Activated CD8-positive, alpha-beta T cell treated with anti-CD3 and anti-CD28 coated beads, Interleukin-2, amount 10 ng/mL, durations not matched to agents 7 days and 5 days (primary cell): ENCODE measurements at regions not wholly inside any gene's neighbourhood (a gene's known extent, or its start where the extent isn't known, plus 50 kb on each side); places are given as distances from the start of the nearest gene placed in this dataset.

Source experiments
- ATAC-seq: fragments of 150-1000 bp; cut with Tn5 transposase; one replicate; pipeline ENCODE4 v1.10.0; 2021; ENCODE audit warnings: moderate library complexity
- CTCF ChIA-PET: fragments of 350-600 bp; sonication (Branson Sonifier 250); formaldehyde crosslinking; loops from one replicate; lab custom pipeline; 2021; ENCODE audit warnings: antibody characterized with exemption; lab: Charles Lee
- POLR2A ChIA-PET: fragments of 350-600 bp; sonication (Branson Sonifier 250); formaldehyde crosslinking; loops from one replicate; lab custom pipeline; 2021; ENCODE audit warnings: antibody characterized with exemption; lab: Charles Lee
- DNase-seq: peaks from one replicate; pipeline ENCODE4 v3.0.0-alpha.2; 2020
- H3K27ac Mint-ChIP-seq: one replicate; pipeline ENCODE4 v1.8.0; 2021; ENCODE audit warnings: mild to moderate bottlenecking, mixed read lengths
- H3K27me3 Mint-ChIP-seq: one replicate; pipeline ENCODE4 v1.8.0; 2021; ENCODE audit warnings: low read depth, mixed read lengths
- H3K36me3 Mint-ChIP-seq: one replicate; pipeline ENCODE4 v1.8.0; 2021; ENCODE audit warnings: low read depth, mixed read lengths
- H3K4me1 Mint-ChIP-seq: one replicate; pipeline ENCODE4 v1.8.0; 2021; ENCODE audit warnings: low read depth, mixed read lengths
- H3K4me3 Mint-ChIP-seq: one replicate; pipeline ENCODE4 v1.8.0; 2021; ENCODE audit warnings: mild to moderate bottlenecking, mixed read lengths
- H3K9me3 Mint-ChIP-seq: one replicate; pipeline ENCODE4 v1.8.0; 2022; ENCODE audit warnings: mixed read lengths; ENCODE audit not compliant: insufficient read depth

GRCh38 chr4:20356565-20356964 is 104.9 kb downstream of the SLIT2 start:
- Mint-ChIP-seq H3K4me3 (no peak overlapping the region), H3K9me3 (no peaks in the 10 kb centered on the region)
- ATAC-seq = no peak

DNA sequence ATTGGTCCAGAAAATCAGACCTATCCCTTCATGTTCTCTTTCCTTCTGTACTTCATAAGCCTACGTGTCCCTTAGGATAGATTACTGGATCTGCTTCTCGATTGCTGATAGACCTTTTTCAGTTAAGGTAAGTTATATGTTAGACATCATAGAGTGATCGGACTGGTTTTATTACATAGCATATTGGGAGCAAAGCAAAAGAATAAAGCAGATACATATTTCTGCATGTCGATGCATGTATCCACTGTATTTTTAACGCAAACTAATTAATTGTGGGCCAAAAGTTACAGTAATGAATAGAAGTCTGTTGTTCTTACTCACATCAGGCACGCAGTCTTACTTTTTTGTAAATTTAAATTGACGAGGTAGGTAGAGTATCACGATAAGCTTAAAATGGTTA is 106.4 kb downstream of the SLIT2 start:
- no peaks in the 10 kb centered on the region for H3K4me1 Mint-ChIP-seq

More at GRCh38 chr4:20356565-20356964, 104.9 kb downstream of the SLIT2 start:
- no peak for DNase-seq
- ChIA-PET POLR2A (no interaction called here), CTCF (no interaction called here)
- no peak overlapping the region for H3K27ac Mint-ChIP-seq
- no peaks in the 10 kb centered on the region for H3K36me3 Mint-ChIP-seq
- H3K4me1 Mint-ChIP-seq = no peaks in the 10 kb centered on the region
- no peaks in the 10 kb centered on the region for H3K27me3 Mint-ChIP-seq

DNA sequence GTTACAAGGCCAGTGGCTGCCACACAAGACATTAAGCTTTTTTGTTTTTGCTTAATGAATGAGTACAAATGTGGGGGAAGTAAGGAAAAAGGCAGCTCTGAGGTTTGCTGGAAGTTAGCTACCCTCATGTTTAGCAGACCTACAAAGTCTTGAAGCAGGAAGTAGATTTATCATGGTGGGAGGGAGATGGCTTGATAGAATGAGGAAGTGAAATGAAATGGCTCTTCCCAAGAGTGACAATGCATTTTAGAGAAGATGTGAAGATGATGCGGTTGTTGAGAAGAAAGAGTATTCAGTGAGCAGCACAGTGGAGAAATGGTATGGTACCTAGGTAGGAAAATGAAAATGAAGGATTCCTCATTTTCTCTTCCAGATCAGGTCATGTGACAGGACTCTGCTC is 108.0 kb downstream of the SLIT2 start:
- Mint-ChIP-seq H3K36me3 (no peaks in the 10 kb centered on the region), H3K4me1 (no peaks in the 10 kb centered on the region), H3K4me3 (no peak overlapping the region), H3K9me3 (no peaks in the 10 kb centered on the region), H3K27ac (no peak overlapping the region), H3K27me3 (no peaks in the 10 kb centered on the region)
- POLR2A ChIA-PET = no interaction called here
- no peak for ATAC-seq
- CTCF ChIA-PET = no interaction called here
- no peak for DNase-seq

More for the DNA sequence above, 106.4 kb downstream of the SLIT2 start:
- Mint-ChIP-seq H3K36me3 (no peaks in the 10 kb centered on the region), H3K4me3 (no peak overlapping the region), H3K9me3 (no peaks in the 10 kb centered on the region), H3K27me3 (no peaks in the 10 kb centered on the region), H3K27ac (no peak overlapping the region)
- ATAC-seq = no peak
- no peak for DNase-seq
- CTCF ChIA-PET = no interaction called here
- POLR2A ChIA-PET = no interaction called here

- ChIA-PET POLR2A (no interaction called here), CTCF (no interaction called here)
- no peaks in the 10 kb centered on the region for H3K9me3 Mint-ChIP-seq
- H3K27me3 Mint-ChIP-seq = no peaks in the 10 kb centered on the region
- H3K4me1 Mint-ChIP-seq = no peaks in the 10 kb centered on the region
- no peaks in the 10 kb centered on the region for H3K36me3 Mint-ChIP-seq
- DNase-seq (no peak), ATAC-seq (no peak)
- no peak overlapping the region for H3K4me3 Mint-ChIP-seq
- no peak overlapping the region for H3K27ac Mint-ChIP-seq
These were observed 110.4 kb downstream of the SLIT2 start for GRCh38 chr4:20362148-20362547.

DNA sequence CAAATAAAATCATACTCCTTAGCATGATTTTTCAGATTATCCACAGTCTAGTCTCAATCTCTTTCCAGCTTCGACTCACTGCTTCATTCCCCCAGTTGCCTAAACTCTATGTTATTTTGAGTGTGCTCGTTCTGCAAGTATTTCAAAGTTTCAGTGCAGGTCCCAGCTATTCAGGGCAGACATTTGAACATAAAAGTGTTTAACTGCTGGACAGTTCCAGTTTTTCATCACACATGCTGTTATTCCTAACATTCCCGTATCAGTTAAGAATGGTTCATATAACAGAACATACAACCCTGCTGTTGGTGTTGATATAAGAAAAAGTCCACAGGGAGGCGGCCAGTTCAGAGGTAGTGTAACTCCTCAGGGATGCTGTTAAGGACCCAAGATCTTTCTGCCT is 113.3 kb downstream of the SLIT2 start:
- ChIA-PET POLR2A (no interaction called here), CTCF (no interaction called here)
- H3K9me3 Mint-ChIP-seq = no peaks in the 10 kb centered on the region
- H3K4me1 Mint-ChIP-seq = no peaks in the 10 kb centered on the region
- no peaks in the 10 kb centered on the region for H3K27me3 Mint-ChIP-seq
- DNase-seq (no peak), ATAC-seq (no peak)
- no peak overlapping the region for H3K4me3 Mint-ChIP-seq
- H3K27ac Mint-ChIP-seq = no peak overlapping the region
- no peaks in the 10 kb centered on the region for H3K36me3 Mint-ChIP-seq

DNA sequence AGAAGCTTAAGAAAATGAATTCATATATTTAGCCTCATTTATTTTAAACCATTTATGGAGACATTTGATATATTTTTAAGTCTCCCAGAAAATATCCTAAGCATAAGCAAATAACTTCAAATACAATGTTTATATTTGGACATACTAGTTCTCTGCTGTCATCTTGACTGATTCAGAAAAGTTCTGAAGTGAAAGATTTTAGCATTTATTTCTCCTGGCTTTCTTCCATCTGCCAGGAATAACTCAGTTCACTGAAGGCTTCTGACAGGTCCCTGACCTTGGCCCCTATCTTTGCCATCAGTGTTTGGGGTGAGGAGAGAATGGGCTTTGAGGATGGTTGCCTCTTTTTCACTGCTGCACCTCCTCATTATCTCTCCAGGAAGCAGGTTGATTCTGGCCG is 115.7 kb downstream of the SLIT2 start:
- no peak overlapping the region for H3K27ac Mint-ChIP-seq
- no peak for ATAC-seq
- no peak for DNase-seq
- no peaks in the 10 kb centered on the region for H3K36me3 Mint-ChIP-seq
- H3K9me3 Mint-ChIP-seq = no peaks in the 10 kb centered on the region
- H3K4me3 Mint-ChIP-seq = no peak overlapping the region
- POLR2A ChIA-PET = no interaction called here
- H3K27me3 Mint-ChIP-seq = no peaks in the 10 kb centered on the region
- H3K4me1 Mint-ChIP-seq = no peaks in the 10 kb centered on the region
- CTCF ChIA-PET = no interaction called here

DNA sequence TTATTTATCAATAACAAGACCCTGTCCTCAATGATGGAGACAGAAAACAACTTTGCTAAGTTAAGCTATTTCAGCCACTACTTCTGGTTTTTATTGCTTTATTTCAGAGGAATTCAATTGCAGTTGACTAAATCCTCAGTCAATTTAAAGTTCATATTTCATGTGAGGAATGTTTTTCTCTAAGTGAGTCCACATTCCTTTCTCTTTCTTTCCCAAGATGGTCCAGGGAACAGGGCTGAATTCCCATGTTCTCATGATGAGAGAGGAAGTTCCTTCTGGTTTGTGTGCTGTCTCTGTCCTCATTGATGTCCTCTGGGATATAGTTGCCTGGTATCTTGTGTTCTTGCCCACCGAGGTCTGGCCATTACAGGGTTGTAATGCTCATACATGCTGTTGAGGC is 117.2 kb downstream of the SLIT2 start:
- Mint-ChIP-seq H3K4me1 (no peaks in the 10 kb centered on the region), H3K9me3 (no peaks in the 10 kb centered on the region), H3K4me3 (no peak overlapping the region), H3K27me3 (no peaks in the 10 kb centered on the region), H3K36me3 (no peaks in the 10 kb centered on the region), H3K27ac (no peak overlapping the region)
- ATAC-seq (no peak), DNase-seq (no peak)
- CTCF ChIA-PET = no interaction called here
- POLR2A ChIA-PET = no interaction called here

DNA sequence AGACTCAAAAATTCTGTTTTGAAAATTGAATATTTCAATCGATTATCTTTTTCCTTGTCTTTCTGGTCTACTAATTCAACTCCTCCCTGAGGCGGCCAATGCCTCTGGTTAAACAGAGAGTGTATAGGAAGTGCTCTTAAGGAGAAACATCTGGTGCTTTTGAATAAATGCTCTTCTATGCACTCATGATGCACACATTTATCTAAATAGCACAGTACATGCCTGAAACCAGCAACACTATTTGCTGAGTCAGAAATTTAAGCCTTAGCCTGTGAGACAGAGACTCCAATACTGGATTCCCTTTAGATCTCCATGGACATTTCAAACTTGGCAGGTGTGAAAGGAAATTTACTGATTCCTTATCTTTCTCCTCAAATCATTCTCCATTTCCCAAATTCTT is 118.6 kb downstream of the SLIT2 start:
- Mint-ChIP-seq H3K4me3 (no peak overlapping the region), H3K9me3 (no peaks in the 10 kb centered on the region), H3K27ac (no peak overlapping the region), H3K4me1 (no peaks in the 10 kb centered on the region), H3K27me3 (no peaks in the 10 kb centered on the region), H3K36me3 (no peaks in the 10 kb centered on the region)
- ChIA-PET CTCF (no interaction called here), POLR2A (no interaction called here)
- no peak for DNase-seq
- no peak for ATAC-seq

DNA sequence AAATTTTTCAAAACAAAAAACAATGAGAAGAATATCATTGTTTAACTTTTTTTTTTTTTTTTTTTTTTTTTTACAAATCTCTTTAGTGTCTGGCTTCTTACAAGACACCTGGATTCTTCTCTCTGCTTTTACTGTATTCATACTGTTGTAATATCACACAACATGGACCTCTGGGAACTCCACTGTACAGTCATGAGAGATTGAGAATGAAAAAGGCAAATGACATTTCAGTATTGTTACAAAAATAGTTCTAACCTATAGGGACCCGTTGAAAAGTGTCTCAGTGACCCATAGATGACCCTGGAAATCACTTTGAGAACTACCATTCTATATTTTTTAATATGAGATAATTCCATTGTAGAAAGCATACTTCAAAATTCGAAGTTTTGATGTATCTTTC is 124.4 kb downstream of the SLIT2 start:
- no peak for ATAC-seq
- CTCF ChIA-PET = no interaction called here
- Mint-ChIP-seq H3K9me3 (no peaks in the 10 kb centered on the region), H3K4me1 (no peaks in the 10 kb centered on the region), H3K27ac (no peak overlapping the region), H3K4me3 (no peak overlapping the region), H3K36me3 (no peaks in the 10 kb centered on the region), H3K27me3 (no peaks in the 10 kb centered on the region)
- POLR2A ChIA-PET = no interaction called here
- no peak for DNase-seq

DNA sequence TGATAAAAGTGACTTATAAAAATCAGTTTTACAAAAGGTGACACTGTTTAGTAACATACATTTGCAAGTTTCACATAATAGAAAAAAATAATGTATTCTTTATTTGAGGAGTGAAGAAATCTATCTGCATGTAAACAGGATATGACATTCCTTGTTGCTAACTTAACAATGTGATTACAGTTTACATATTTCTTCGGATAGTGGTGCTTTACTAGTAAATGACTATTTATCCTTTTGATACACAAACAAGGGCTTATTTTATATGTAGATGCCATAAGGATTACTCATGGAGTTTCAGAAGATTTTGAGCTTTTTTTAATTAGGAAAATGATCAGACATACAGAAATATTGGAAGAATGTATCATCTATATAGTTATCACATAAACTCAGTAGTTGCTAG is 126.5 kb downstream of the SLIT2 start:
- Mint-ChIP-seq H3K36me3 (no peaks in the 10 kb centered on the region), H3K27me3 (no peaks in the 10 kb centered on the region), H3K4me1 (no peaks in the 10 kb centered on the region), H3K9me3 (no peaks in the 10 kb centered on the region), H3K4me3 (no peak overlapping the region), H3K27ac (no peak overlapping the region)
- ChIA-PET POLR2A (no interaction called here), CTCF (no interaction called here)
- ATAC-seq = no peak
- DNase-seq = no peak

- H3K27me3 Mint-ChIP-seq = no peaks in the 10 kb centered on the region
- H3K27ac Mint-ChIP-seq = no peak overlapping the region
- POLR2A ChIA-PET = no interaction called here
- DNase-seq = no peak
- CTCF ChIA-PET = no interaction called here
- H3K4me3 Mint-ChIP-seq = no peak overlapping the region
- no peaks in the 10 kb centered on the region for H3K9me3 Mint-ChIP-seq
- H3K4me1 Mint-ChIP-seq = no peaks in the 10 kb centered on the region
- no peaks in the 10 kb centered on the region for H3K36me3 Mint-ChIP-seq
- no peak for ATAC-seq
These were observed 129.3 kb downstream of the SLIT2 start for GRCh38 chr4:20381005-20381404.

- H3K4me1 Mint-ChIP-seq = no peaks in the 10 kb centered on the region
- POLR2A ChIA-PET = no interaction called here
- H3K27ac Mint-ChIP-seq = no peak overlapping the region
- CTCF ChIA-PET = interaction anchor here (0.8 kb wide), 1 partner anchor 11 kb away, joined by 5 read pairs; no protein-coding TSS in a partner anchor
- H3K9me3 Mint-ChIP-seq = no peaks in the 10 kb centered on the region
- H3K4me3 Mint-ChIP-seq = no peak overlapping the region
- no peaks in the 10 kb centered on the region for H3K36me3 Mint-ChIP-seq
- no peak for DNase-seq
- no peak for ATAC-seq
- no peaks in the 10 kb centered on the region for H3K27me3 Mint-ChIP-seq
These were observed 131.6 kb downstream of the SLIT2 start for GRCh38 chr4:20383283-20383682.

- Mint-ChIP-seq H3K27me3 (no peaks in the 10 kb centered on the region), H3K36me3 (no peaks in the 10 kb centered on the region), H3K4me1 (no peaks in the 10 kb centered on the region), H3K9me3 (no peaks in the 10 kb centered on the region), H3K27ac (no peak overlapping the region), H3K4me3 (no peak overlapping the region)
- ChIA-PET POLR2A (no interaction called here), CTCF (no interaction called here)
- ATAC-seq = no peak
- DNase-seq = no peak
These were observed 132.3 kb downstream of the SLIT2 start for GRCh38 chr4:20383969-20384368.
